Eye (tissue), 1 donor: ENCODE measurements at regions not wholly inside any gene's neighbourhood (a gene's known extent, or its start where the extent isn't known, plus 50 kb on each side); places are given as distances from the start of the nearest gene placed in this dataset.

Experiments
- DNase-seq: peaks from one replicate; pipeline ENCODE4 v3.0.0-alpha.2; 2015

DNA sequence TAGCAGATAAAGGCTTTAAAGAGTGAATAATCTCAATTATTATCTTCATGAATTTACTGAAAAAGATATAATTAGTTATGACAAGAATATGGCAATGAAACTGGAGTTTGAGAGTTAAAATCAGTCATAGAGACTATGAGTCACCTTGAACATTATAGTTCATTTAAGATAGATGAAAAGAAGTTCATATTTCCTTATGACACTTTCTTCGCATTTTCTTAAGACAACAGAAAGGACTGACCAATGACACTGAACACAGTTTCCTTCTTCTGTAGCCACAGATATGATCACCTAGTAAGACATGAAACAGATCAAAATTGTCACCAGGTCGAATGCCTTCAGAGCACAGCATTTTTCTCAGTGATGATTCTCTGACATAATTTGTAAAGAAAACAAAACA, 202.1 kb downstream of the KLF12 start:
- DNase-seq = no peak

DNA sequence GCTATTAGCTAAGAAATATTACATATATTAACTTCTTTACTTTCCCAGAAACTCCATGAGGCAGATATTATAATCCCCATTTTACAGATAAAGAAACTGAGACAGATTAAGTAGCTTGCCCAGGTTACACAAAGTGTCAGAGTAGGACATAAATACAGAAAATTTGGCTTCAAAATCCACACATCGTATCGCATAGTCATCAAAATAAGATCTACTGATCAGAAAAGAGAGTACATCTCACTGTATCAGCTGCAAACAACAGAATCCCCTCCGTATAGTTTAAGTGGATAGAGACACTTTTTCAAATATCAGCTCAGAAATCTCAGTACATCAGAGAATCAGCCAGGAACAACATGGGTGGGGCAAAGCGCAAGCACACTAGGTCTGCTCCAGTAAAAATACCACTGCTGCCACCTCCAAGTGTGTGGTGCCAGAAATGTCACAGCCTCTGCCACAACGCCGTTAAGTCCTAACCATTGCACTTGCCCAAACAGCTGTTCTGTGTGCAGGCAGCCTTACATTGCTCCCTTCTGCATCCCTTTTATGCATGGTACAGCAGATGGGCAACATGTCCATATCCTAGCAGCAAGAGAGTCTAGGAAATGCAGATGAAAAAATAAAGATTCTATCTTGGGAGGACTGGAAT, 204.8 kb downstream of the KLF12 start:
- no peak for DNase-seq

DNA sequence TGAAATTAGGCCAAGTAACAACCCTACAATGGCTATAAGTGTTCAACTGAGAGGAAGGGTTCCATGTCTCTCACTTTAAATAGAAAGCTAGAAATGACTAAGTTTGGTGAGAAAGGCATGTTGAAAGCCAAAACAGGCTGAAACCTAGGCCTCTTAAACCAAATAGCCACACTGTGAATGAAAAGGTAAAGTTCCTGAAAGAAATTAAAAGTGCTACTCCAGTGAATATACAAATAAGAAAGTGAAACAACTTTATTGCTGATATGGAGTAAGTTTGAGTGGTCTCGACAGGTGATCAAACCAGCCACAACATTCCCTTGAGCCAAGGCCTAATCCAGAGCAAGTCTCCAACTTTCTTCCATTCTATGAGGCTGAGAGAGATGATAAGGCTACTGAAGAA, 209.6 kb downstream of the KLF12 start:
- no peak for DNase-seq

DNA sequence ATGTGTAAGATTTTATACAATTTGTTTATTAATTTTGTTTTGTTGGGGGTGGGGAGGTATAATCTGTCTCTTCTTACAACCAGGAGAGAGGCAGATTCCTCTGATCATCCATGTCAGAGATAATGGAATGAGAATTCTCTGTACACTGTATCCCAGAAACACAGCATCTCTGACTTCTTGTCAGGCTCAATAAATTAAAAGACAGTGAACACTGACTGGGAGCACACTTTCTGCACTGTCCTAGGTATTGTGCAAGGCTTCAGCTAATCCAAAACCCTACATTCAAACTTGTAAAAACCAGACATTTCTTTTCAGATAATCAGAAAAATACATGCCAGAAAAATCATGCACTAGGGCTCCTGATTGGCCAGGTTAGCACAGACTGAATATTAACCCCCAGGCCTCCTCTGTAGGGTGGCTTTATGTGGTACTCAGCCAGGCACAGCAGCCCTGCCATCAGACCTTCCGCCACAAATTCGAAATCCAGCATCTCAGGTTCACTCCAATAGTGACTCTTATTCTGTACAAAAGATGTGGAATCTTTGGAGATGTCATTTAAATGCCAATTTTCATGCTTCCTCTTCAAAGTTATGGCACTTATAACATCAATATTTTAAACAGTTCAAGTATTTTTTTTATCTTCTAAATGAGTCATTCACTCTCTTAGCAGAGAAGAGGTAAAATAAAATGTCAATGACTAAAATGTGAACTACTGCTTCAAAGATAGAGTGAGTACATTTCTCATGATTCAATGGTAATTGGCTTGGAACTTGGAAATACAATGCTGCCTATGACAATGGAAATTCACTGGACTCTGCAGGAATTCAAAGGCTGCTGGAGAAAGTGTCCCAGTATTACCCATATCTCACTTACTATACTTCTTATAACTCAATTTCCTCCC, 211.5 kb downstream of the KLF12 start:
- no peak for DNase-seq

DNA sequence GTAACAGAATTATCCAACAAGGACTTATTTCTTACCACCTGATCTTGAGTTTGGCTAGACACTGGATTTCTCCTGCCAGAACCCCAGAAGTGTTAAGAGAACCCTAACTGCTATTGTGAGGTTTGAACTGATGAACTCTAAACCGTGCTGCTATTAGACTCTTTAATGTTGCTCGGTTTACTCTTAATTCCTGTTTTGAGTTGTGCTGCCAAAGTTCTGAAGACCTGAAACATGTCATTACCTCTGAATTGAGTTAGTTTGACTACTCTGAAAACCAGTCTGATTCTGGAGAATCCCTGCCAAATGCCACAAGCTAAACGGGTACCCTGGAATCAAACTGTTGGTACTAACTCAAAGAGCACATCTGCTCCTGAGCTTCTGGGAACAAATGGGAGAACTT, 215.5 kb downstream of the KLF12 start:
- no peak for DNase-seq

DNA sequence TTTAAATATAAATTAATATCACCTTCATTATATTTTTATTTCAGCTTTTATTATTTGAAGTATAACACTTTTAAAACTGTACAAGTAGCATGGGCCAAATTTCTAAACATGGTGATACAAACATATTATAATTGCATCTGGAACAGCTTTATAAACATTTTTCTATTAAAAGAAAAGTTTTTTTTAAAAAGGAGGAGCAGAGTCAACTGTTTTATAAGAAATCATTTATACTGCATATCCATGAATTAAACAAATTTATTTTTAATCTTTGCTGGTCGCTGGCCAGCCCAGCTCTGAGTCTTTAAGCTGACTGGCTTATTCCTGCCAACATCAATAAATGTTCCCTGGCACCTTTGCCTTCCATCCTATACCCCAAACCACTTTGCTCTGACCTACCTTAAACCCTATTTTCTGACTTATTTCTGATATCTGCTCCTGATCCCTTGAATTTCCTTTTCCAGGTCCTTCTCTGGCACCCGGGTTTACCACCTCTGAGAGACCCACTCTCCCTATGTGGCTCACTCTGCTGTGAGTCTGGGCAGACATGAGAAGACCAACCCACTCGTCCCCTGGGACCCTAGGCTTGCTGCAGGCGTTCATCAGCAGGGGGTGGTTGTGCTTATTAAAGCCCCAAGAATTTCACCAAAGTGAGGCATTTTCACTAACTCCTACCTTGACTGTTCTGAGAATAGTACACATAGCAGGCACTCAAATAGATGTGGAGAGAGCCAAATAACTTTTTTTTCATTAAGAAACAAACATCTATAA, 220.3 kb downstream of the KLF12 start:
- no peak for DNase-seq

DNA sequence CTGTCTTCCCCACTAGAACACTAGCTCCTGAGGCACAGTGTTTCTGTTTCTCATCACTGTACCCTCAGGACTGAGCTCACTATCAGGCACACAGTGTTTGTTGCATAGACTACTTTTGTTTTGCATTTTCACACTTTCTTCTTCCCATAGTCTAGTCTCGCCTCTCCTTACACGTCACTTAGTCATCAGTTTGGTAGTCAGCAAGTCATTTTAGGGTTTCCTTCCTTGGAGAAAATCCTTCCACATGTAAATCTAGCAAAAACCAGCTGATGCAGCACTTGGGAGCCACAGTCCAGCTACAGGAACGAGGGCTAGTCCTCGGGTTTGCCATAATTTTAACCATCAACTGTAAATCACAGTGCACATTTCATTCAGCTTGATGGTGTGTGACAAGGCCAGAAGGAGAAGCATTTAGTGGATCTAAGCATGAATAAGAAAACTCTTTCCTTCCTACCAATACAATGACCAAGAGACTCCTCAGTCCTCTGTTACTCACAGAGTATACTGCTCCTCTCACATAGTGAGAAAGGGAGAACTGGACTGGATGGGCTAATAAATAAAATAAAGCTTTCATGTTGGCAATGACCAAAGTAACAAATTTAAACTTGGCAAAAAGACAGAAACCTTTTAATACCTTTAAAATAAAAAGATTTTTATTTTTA, 221.0 kb downstream of the KLF12 start:
- DNase-seq = no peak

DNA sequence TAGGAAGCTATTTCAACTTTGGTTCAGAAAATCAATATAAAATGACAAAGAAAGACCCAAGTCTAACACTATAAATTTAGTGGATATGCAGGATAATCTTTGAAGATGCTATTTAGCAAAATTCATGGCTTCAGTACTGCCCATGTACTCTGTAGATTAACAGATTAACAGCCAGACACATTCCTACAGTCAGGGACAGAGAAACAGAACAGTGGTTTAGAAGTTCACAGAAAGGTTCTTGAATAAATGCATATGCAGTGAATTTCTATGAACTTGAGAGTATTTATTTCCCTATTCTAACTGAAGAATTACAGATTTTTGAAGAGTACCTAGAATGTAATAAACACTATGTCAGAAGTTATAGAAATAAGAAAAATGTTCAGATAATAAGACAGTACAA, 222.8 kb downstream of the KLF12 start:
- no peak for DNase-seq

GRCh38 chr13:73910733-73911132, 223.5 kb downstream of the KLF12 start:
- no peak for DNase-seq

DNA sequence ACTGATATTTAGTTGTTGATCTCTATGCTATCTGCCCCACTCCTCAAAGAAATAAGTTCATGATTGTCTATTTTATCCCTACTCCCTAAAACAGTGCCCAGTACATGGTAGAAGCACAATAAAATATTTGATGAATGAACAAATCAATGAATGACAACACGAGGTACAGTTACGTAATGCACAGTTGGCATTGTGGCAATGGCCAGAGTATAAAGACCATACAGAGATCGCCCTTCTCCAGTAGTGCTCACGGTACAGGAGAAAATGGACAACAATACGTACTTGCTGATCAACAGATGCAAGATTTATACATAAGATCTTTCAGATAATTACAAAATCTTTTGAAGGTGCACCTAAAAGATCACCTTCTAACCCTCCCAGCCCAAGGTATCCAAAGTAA, 225.4 kb downstream of the KLF12 start:
- no peak for DNase-seq

- DNase-seq = no peak
Measured at GRCh38 chr13:73904625-73905024, 229.6 kb downstream of the KLF12 start.

DNA sequence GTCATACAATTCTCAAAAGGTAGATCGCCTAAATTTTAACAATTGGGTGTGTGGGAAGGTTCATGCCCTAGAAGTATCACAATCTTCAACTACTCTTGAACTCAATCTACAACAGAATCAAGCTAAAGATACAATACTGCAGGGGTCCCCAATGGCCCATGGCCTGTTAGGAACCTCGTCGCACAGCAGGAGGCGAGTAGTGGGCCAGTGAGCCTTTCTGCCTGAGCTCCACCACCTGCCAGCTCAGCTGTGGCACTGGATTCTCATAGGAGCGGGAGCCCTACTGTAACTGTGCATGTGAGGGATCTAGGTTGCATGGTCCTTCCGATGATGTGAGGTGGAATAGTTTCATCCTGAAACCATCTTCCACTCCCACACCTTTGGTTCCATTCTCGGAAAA, 230.6 kb downstream of the KLF12 start:
- DNase-seq = no peak

DNA sequence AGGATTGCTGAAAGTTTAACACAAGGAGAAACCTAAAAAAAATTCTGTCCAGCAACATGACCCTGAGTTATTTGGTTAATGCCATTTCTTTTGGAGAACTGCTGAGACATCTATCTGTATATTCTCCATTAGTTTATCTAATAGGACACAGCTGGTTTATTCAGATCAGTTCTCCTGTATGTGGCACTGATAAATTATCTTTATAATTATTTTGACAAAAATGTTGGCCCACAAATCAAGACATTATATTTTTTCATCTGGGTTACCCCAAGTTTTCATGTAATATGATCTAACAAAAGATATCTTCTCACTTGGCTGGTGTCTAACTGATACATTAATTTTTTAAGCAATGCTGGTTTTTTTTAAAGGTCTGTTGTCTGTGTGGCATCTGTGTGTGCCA, 231.4 kb downstream of the KLF12 start:
- no peak for DNase-seq

- no peak for DNase-seq
Measured at GRCh38 chr13:73902296-73902695, 231.9 kb downstream of the KLF12 start.

GRCh38 chr13:73901324-73902068, 232.7 kb downstream of the KLF12 start:
- DNase-seq = no peak

- no peak for DNase-seq
Measured at GRCh38 chr13:73900591-73900990, 233.6 kb downstream of the KLF12 start.

- DNase-seq = no peak
Measured at GRCh38 chr13:73898899-73899298, 235.3 kb downstream of the KLF12 start.

DNA sequence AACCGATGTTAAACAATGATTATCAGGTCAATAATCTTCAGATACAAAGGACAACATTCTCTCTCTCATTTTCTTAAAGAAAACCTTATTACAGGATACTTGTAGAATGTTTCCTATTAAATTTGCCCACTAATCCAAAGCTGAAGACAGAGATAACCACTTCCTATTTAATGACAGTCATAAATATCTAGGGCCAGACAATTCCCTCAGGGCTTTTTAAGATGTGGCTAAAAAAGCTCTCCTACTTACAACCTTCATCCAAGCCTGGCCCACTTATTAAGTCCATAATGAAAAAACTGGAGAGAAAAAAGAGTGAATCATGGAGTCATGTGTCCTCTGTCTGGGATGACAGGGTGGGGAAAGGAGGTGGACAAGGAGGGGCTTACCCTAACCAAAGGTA, 235.9 kb downstream of the KLF12 start:
- no peak for DNase-seq

- no peak for DNase-seq
Measured at GRCh38 chr13:73894995-73895571, 239.1 kb downstream of the KLF12 start.

GRCh38 chr13:73893833-73894232, 240.4 kb downstream of the KLF12 start:
- DNase-seq = no peak

- DNase-seq = no peak
Measured at GRCh38 chr13:73891805-73892204, 242.4 kb downstream of the KLF12 start.

- no peak for DNase-seq
Measured at GRCh38 chr13:73883162-73883561, 251.0 kb downstream of the KLF12 start.
